HCT116 (cell line): ENCODE measurements at regions not wholly inside any gene's neighbourhood (a gene's known extent, or its start where the extent isn't known, plus 50 kb on each side); places are given as distances from the start of the nearest gene placed in this dataset.

Source experiments
- ATAC-seq: fragments of 200-7000 bp; cut with Tn5 transposase; 2 replicates; pipeline ENCODE4 v1.9.1; 2020; ENCODE audit warnings: mild to moderate bottlenecking, moderate library complexity
- BruUV-seq: library from RNA; stranded (reverse); fragments of 400-500 nt; replicated peaks from 2 replicates; lab custom pipeline; 2021; lab: Mats Ljungman, UMichigan
- CTCF ChIA-PET: fragments of 300-600 bp; sonication (Branson Sonifier 250); formaldehyde crosslinking; loops from one replicate; lab custom pipeline; 2021; ENCODE audit warnings: antibody characterized with exemption; lab: Charles Lee
- POLR2A ChIA-PET: fragments of 300-600, 350-600 bp; sonication (Branson Sonifier 250); formaldehyde crosslinking; loops from one replicate; lab custom pipeline; 2021; ENCODE audit warnings: antibody characterized with exemption; lab: Charles Lee
- RAD21 ChIA-PET, 2 experiments: fragments of 300-600 bp; sonication (Branson Sonifier 250); formaldehyde crosslinking; loops; one replicate each; lab custom pipeline; 2023; ENCODE audit warnings: low total read pairs in 2 of 2; ENCODE audit not compliant: uncharacterized antibody in 2 of 2, unreplicated experiment in 2 of 2, low non-redundant PET in 1 of 2; lab: Charles Lee
- DNase-seq: peaks from one replicate; pipeline ENCODE4 v3.0.0-alpha.2; 2010; ENCODE audit warnings: low read depth, low spot score
- H2AFZ ChIP-seq: fragments of 200-600 bp; shearing (Covaris generic), sonication (generic); 2 replicates; pipeline ENCODE4 v1.6.1; 2017; ENCODE audit warnings: low read depth, mixed run types, mixed read lengths, antibody characterized with exemption, low read length; ENCODE audit not compliant: poor library complexity, severe bottlenecking
- H3K27ac ChIP-seq: 2 replicates; pipeline ENCODE4 v1.5.1; 2012; ENCODE audit warnings: low read depth, low read length
- H3K27me3 ChIP-seq: fragments of 200-600 bp; sonication (generic); 2 replicates; pipeline ENCODE4 v1.6.1; 2016; ENCODE audit warnings: mixed run types, low read length, mixed read lengths; ENCODE audit not compliant: insufficient read depth
- H3K36me3 ChIP-seq, 2 experiments: fragments of 200-500 bp in 1 of 2; fragments of 200-600 bp in 1 of 2; sonication (Bioruptor generic) in 1 of 2; sonication (generic) in 1 of 2; 2 replicates each; pipeline versions ENCODE4 v1.5.1 to v1.6.1; 2014 to 2016; ENCODE audit warnings: low read length in 2 of 2, inconsistent platforms in 1 of 2, mixed read lengths in 1 of 2, mixed run types in 1 of 2; ENCODE audit not compliant: insufficient read depth in 2 of 2, control insufficient read depth in 1 of 2
- H3K4me1 ChIP-seq, 2 experiments: fragments of 200-600 bp in 1 of 2; sonication (generic) in 1 of 2; 2 replicates each; pipeline versions ENCODE4 v1.5.1 to v1.6.1; 2012 to 2017; ENCODE audit warnings: low read length in 2 of 2, inconsistent platforms in 1 of 2, mild to moderate bottlenecking in 1 of 2, mixed read lengths in 1 of 2, mixed run types in 1 of 2, moderate library complexity in 1 of 2; ENCODE audit not compliant: insufficient read depth in 2 of 2, control insufficient read depth in 1 of 2
- H3K4me2 ChIP-seq: fragments of 200-600 bp; sonication (generic); 2 replicates; pipeline ENCODE4 v1.6.1; 2017; ENCODE audit warnings: mixed run types, low read length, mixed read lengths
- H3K4me3 ChIP-seq, 2 experiments: fragments of 200-600 bp in 1 of 2; sonication (generic) in 1 of 2; replicated peaks in 1 of 2; 2 replicates each; pipeline ENCODE4 v1.5.1; 2011 to 2016; ENCODE audit warnings: low read length in 2 of 2, control low read depth in 1 of 2, low read depth in 1 of 2, mild to moderate bottlenecking in 1 of 2, mixed read lengths in 1 of 2, mixed run types in 1 of 2
- H3K79me2 ChIP-seq: fragments of 200-600 bp; sonication (generic); 2 replicates; pipeline ENCODE4 v1.6.1; 2017; ENCODE audit warnings: mild to moderate bottlenecking, mixed run types, low read length, moderate library complexity, mixed read lengths; ENCODE audit not compliant: insufficient read depth
- H3K9ac ChIP-seq: fragments of 200-600 bp; sonication (generic); 2 replicates; pipeline ENCODE4 v1.6.1; 2016; ENCODE audit warnings: low read length, mixed read lengths
- H3K9me2 ChIP-seq: fragments of 200-600 bp; sonication (generic), shearing (Covaris generic); 2 replicates; pipeline ENCODE4 v1.6.1; 2017; ENCODE audit warnings: mixed run types, mild to moderate bottlenecking, moderate library complexity; ENCODE audit not compliant: insufficient read depth
- H3K9me3 ChIP-seq, 2 experiments: fragments of 200-500 bp in 1 of 2; fragments of 200-600 bp in 1 of 2; sonication (Bioruptor generic) in 1 of 2; sonication (generic) in 1 of 2; 2 replicates each; pipeline ENCODE4 v1.6.1; 2014 to 2017; ENCODE audit warnings: low read length in 2 of 2, mixed read lengths in 2 of 2, inconsistent platforms in 1 of 2, low read depth in 1 of 2, mild to moderate bottlenecking in 1 of 2, mixed run types in 1 of 2, moderate library complexity in 1 of 2; ENCODE audit not compliant: control insufficient read depth in 1 of 2, insufficient read depth in 1 of 2
- H4K20me1 ChIP-seq: fragments of 200-600 bp; sonication (generic), shearing (Covaris generic); 2 replicates; pipeline ENCODE4 v1.6.1; 2017; ENCODE audit warnings: mixed run types, mild to moderate bottlenecking, moderate library complexity; ENCODE audit not compliant: insufficient read depth
- ATF3 ChIP-seq: IDR thresholded peaks from 2 replicates; pipeline ENCODE4 v1.6.1; 2012
- CBX3 ChIP-seq: IDR thresholded peaks from 2 replicates; pipeline ENCODE4 v1.6.1; 2012; ENCODE audit warnings: low read depth
- CEBPB ChIP-seq: IDR thresholded peaks from 2 replicates; pipeline ENCODE4 v1.6.1; 2012; ENCODE audit warnings: low read depth
- CTCF ChIP-seq, 3 experiments: fragments of 200-600 bp in 1 of 3; sonication (generic) in 1 of 3; IDR thresholded peaks in 2 of 3; conservative IDR thresholded peaks in 1 of 3; 2 replicates each; pipeline ENCODE4 v1.5.1; 2012 to 2017; ENCODE audit warnings: low read depth in 2 of 3, low read length in 2 of 3, antibody characterized with exemption in 1 of 3, borderline replicate concordance in 1 of 3, control low read depth in 1 of 3, mild to moderate bottlenecking in 1 of 3, mixed read lengths in 1 of 3, mixed run types in 1 of 3, moderate library complexity in 1 of 3; ENCODE audit not compliant: insufficient read depth in 1 of 3
- EGR1 ChIP-seq: IDR thresholded peaks from 2 replicates; pipeline ENCODE4 v1.6.1; 2012; ENCODE audit warnings: low read depth
- EZH2 ChIP-seq: fragments of 200-600 bp; sonication (generic); IDR thresholded peaks from 2 replicates; pipeline ENCODE4 v1.6.1; 2017; ENCODE audit warnings: antibody characterized with exemption, mixed run types
- FOSL1 ChIP-seq: IDR thresholded peaks from 2 replicates; pipeline ENCODE4 v1.6.1; 2012; ENCODE audit warnings: low read depth
- POLR2AphosphoS5 ChIP-seq: IDR thresholded peaks from 2 replicates; pipeline ENCODE4 v1.6.1; 2011; ENCODE audit warnings: mild to moderate bottlenecking, low read depth, low read length, moderate library complexity
- RAD21 ChIP-seq: IDR thresholded peaks from 2 replicates; pipeline ENCODE4 v1.6.1; 2012; ENCODE audit warnings: low read depth, mild to moderate bottlenecking
- SIN3A ChIP-seq: IDR thresholded peaks from 2 replicates; pipeline ENCODE4 v1.6.1; 2012; ENCODE audit warnings: low read depth
- TCF7L2 ChIP-seq: IDR thresholded peaks from 2 replicates; pipeline ENCODE4 v1.7.0; 2011; ENCODE audit warnings: borderline replicate concordance, inconsistent platforms; ENCODE audit not compliant: insufficient read depth, insufficient read length; ENCODE audit errors: extremely low read depth
- ZFX ChIP-seq: fragments of 450-650 bp; IDR thresholded peaks from 2 replicates; pipeline ENCODE4 v1.6.1; 2017
- intact Hi-C: fragments of 100-400 bp; cut with micrococcal nuclease; formaldehyde crosslinking; loops from 2 replicates; pipeline ENCODE4 v1.10.0; 2022
- TF ChIP-seq, protein P1 (sequence below): IDR thresholded peaks from 2 replicates; pipeline ENCODE4 v1.6.1; 2012; ENCODE audit warnings: low read depth

DNA sequence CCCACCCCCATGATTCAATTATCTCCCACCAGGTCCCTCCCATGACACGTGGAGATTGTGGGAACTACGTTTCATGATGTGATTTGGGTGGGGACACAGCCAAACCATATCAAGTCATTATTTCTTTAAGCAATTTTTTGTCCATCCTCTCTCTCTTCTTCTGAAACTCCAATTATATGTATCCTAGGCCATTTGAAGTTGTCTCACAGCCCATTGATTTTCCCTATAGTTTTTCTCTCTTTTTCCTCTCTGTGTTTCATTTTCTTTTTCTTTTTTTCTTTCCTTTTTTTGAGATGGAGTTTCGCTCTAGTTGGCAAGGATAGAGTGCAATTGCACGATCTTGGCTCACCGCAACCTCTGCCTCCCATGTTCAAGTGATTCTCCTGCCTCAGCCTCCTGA, 101.9 kb upstream of the CXCL14 start (continued):
- TF ChIP-seq, protein P1, sequence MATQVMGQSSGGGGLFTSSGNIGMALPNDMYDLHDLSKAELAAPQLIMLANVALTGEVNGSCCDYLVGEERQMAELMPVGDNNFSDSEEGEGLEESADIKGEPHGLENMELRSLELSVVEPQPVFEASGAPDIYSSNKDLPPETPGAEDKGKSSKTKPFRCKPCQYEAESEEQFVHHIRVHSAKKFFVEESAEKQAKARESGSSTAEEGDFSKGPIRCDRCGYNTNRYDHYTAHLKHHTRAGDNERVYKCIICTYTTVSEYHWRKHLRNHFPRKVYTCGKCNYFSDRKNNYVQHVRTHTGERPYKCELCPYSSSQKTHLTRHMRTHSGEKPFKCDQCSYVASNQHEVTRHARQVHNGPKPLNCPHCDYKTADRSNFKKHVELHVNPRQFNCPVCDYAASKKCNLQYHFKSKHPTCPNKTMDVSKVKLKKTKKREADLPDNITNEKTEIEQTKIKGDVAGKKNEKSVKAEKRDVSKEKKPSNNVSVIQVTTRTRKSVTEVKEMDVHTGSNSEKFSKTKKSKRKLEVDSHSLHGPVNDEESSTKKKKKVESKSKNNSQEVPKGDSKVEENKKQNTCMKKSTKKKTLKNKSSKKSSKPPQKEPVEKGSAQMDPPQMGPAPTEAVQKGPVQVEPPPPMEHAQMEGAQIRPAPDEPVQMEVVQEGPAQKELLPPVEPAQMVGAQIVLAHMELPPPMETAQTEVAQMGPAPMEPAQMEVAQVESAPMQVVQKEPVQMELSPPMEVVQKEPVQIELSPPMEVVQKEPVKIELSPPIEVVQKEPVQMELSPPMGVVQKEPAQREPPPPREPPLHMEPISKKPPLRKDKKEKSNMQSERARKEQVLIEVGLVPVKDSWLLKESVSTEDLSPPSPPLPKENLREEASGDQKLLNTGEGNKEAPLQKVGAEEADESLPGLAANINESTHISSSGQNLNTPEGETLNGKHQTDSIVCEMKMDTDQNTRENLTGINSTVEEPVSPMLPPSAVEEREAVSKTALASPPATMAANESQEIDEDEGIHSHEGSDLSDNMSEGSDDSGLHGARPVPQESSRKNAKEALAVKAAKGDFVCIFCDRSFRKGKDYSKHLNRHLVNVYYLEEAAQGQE: no peak

GRCh38 chr5:135678640-135679268, 100.0 kb upstream of the CXCL14 start:
- intact Hi-C loops: no loop called here
- CTCF ChIA-PET: no interaction called here

More at GRCh38 chr5:135678640-135679268, 100.0 kb upstream of the CXCL14 start:
- no peak overlapping the region for H3K4me3 ChIP-seq
- peaks cover 5% of the 10 kb centered on the region; the same call in 1 of the 2 replicates for H3K27me3 ChIP-seq
- no peak overlapping the region for H2AFZ ChIP-seq
- H3K27ac ChIP-seq: no peak overlapping the region
- H3K9me3 ChIP-seq: no peaks in the 10 kb centered on the region
- RAD21 ChIA-PET: no interaction called here
- no peaks in the 10 kb centered on the region for H3K36me3 ChIP-seq
- no peaks in the 10 kb centered on the region for H4K20me1 ChIP-seq
- BruUV-seq: no TSS peak
- H3K4me1 ChIP-seq: no peaks in the 10 kb centered on the region
- no peaks in the 10 kb centered on the region for H3K79me2 ChIP-seq
- no peaks in the 10 kb centered on the region for H3K9me2 ChIP-seq
- ATAC-seq (no peak), DNase-seq (no peak)
- no peak for TF ChIP-seq CTCF (IDR thresholded peaks at IDR 0.05 in 2 of 3, conservative IDR thresholded peaks at IDR 0.05 in 1 of 3; ENCODE audit: borderline replicate concordance in 1 of 3, insufficient read depth in 1 of 3, low read depth in 2 of 3, low read length in 2 of 3)
- no peak for TF ChIP-seq EGR1
- TF ChIP-seq TCF7L2: no peak
- no peak for TF ChIP-seq RAD21
- no peak for TF ChIP-seq POLR2AphosphoS5
- TF ChIP-seq ATF3: no peak
- no peak for TF ChIP-seq EZH2
- no peak for TF ChIP-seq CBX3
- TF ChIP-seq SIN3A: no peak
- TF ChIP-seq CEBPB: no peak
- no peak for TF ChIP-seq FOSL1
- no peak for TF ChIP-seq ZFX
- no peak overlapping the region for H3K4me2 ChIP-seq
- H3K9ac ChIP-seq: no peak overlapping the region
- POLR2A ChIA-PET: no interaction called here
